IMR-90 (cell line): ENCODE measurements at regions not wholly inside any gene's neighbourhood (a gene's known extent, or its start where the extent isn't known, plus 50 kb on each side); places are given as distances from the start of the nearest gene placed in this dataset.

Source experiments
- ATAC-seq: fragments of 200-7000 bp; cut with Tn5 transposase; 2 replicates; pipeline ENCODE4 v1.9.1; 2020; ENCODE audit warnings: low read depth, mild to moderate bottlenecking, moderate library complexity
- BruUV-seq: library from RNA; stranded (reverse); fragments of 400-500 nt; replicated peaks from 2 replicates; lab custom pipeline; 2021; lab: Mats Ljungman, UMichigan
- CTCF ChIA-PET: fragments of 300-600 bp; formaldehyde crosslinking; extraction: SDS; loops from one replicate; lab custom pipeline; 2021; ENCODE audit warnings: antibody characterized with exemption; lab: Yijun Ruan, JAX
- POLR2A ChIA-PET: fragments of 300-600 bp; sonication (Branson Sonifier 250); formaldehyde crosslinking; loops from one replicate; lab custom pipeline; 2022; ENCODE audit warnings: antibody characterized with exemption; ENCODE audit not compliant: unreplicated experiment; lab: Charles Lee
- DNase-seq: peaks from one replicate; pipeline ENCODE4 v3.0.0; 2013
- H2AFZ ChIP-seq: replicated peaks from 2 replicates; pipeline ENCODE3; 2013; ENCODE audit warnings: low read length, mild to moderate bottlenecking; ENCODE audit not compliant: poor library complexity
- H2AK5ac ChIP-seq: 2 replicates; pipeline ENCODE4 v1.6.1; 2013; ENCODE audit warnings: low read depth, low read length, inconsistent platforms
- H2AK9ac ChIP-seq: replicated peaks from 2 replicates; pipeline ENCODE3; 2013; ENCODE audit warnings: mild to moderate bottlenecking, low read depth, low read length, moderate library complexity; ENCODE audit not compliant: poor library complexity
- H2BK120ac ChIP-seq: 2 replicates; pipeline ENCODE4 v1.6.1; 2013; ENCODE audit warnings: low read depth, low read length, inconsistent platforms
- H2BK15ac ChIP-seq: 3 replicates; pipeline ENCODE4 v1.6.1; 2013; ENCODE audit warnings: low read depth, low read length, inconsistent platforms
- H2BK20ac ChIP-seq: 2 replicates; pipeline ENCODE4 v1.6.1; 2013; ENCODE audit warnings: low read depth, mild to moderate bottlenecking, inconsistent platforms, low read length, moderate library complexity
- H2BK5ac ChIP-seq: 2 replicates; pipeline ENCODE4 v1.6.1; 2013; ENCODE audit warnings: mild to moderate bottlenecking, low read depth, low read length, inconsistent platforms; ENCODE audit not compliant: poor library complexity, severe bottlenecking
- H3K14ac ChIP-seq: replicated peaks from 2 replicates; pipeline ENCODE4 v1.6.1; 2013; ENCODE audit warnings: low read depth, low read length, inconsistent platforms
- H3K18ac ChIP-seq: 2 replicates; pipeline ENCODE4 v1.6.1; 2013; ENCODE audit warnings: low read depth, low read length, control low read depth
- H3K23ac ChIP-seq: 2 replicates; pipeline ENCODE4 v1.6.1; 2013; ENCODE audit warnings: low read depth, low read length, inconsistent platforms
- H3K27ac ChIP-seq: 2 replicates; pipeline ENCODE4 v1.5.1; 2013; ENCODE audit warnings: mild to moderate bottlenecking, control low read depth, low read length; ENCODE audit not compliant: insufficient read depth
- H3K27me3 ChIP-seq: 2 replicates; pipeline ENCODE4 v1.6.1; 2013; ENCODE audit warnings: low read length; ENCODE audit not compliant: control insufficient read depth, insufficient read depth
- H3K36me3 ChIP-seq: 2 replicates; pipeline ENCODE4 v1.6.1; 2013; ENCODE audit warnings: low read length, mixed read lengths; ENCODE audit not compliant: control insufficient read depth, insufficient read depth
- H3K4ac ChIP-seq: 2 replicates; pipeline ENCODE4 v1.6.1; 2013; ENCODE audit warnings: low read depth, low read length, inconsistent platforms
- H3K4me1 ChIP-seq: 2 replicates; pipeline ENCODE4 v1.6.1; 2013; ENCODE audit warnings: low read length, mixed read lengths; ENCODE audit not compliant: control insufficient read depth, insufficient read depth
- H3K4me2 ChIP-seq: 2 replicates; pipeline ENCODE4 v1.6.1; 2013; ENCODE audit warnings: low read depth, mild to moderate bottlenecking, control low read depth, low read length, moderate library complexity
- H3K4me3 ChIP-seq: 2 replicates; pipeline ENCODE4 v1.5.1; 2013; ENCODE audit warnings: low read depth, mild to moderate bottlenecking, control low read depth, low read length, moderate library complexity; ENCODE audit not compliant: insufficient read depth
- H3K56ac ChIP-seq: 2 replicates; pipeline ENCODE4 v1.6.1; 2013; ENCODE audit warnings: low read length, inconsistent platforms; ENCODE audit not compliant: insufficient read depth; ENCODE audit errors: extremely low read depth
- H3K79me1 ChIP-seq, 2 experiments: 2 replicates each; pipeline ENCODE4 v1.6.1; 2013; ENCODE audit warnings: low read length in 2 of 2, inconsistent platforms in 1 of 2, low read depth in 1 of 2
- H3K9ac ChIP-seq: 2 replicates; pipeline ENCODE4 v1.6.1; 2013; ENCODE audit warnings: low read depth, low read length, control low read depth
- H3K9me1 ChIP-seq: 2 replicates; pipeline ENCODE4 v1.6.1; 2013; ENCODE audit warnings: low read length, inconsistent platforms; ENCODE audit not compliant: insufficient read depth
- H3K9me3 ChIP-seq: 2 replicates; pipeline ENCODE4 v1.6.1; 2013; ENCODE audit warnings: low read length; ENCODE audit not compliant: control insufficient read depth, insufficient read depth
- H4K20me1 ChIP-seq: 2 replicates; pipeline ENCODE4 v1.6.1; 2013; ENCODE audit warnings: low read length, inconsistent platforms; ENCODE audit not compliant: insufficient read depth
- H4K5ac ChIP-seq: 2 replicates; pipeline ENCODE4 v1.6.1; 2013; ENCODE audit warnings: mild to moderate bottlenecking, low read depth, low read length, control low read depth
- H4K8ac ChIP-seq, 2 experiments: 2 replicates each; pipeline ENCODE4 v1.6.1; 2013; ENCODE audit warnings: low read depth in 2 of 2, low read length in 2 of 2, control low read depth in 1 of 2, inconsistent platforms in 1 of 2
- H4K91ac ChIP-seq: 2 replicates; pipeline ENCODE4 v1.6.1; 2013; ENCODE audit warnings: low read depth, low read length, inconsistent platforms; ENCODE audit not compliant: insufficient read depth
- BHLHE40 ChIP-seq: fragments of 150-350 bp; IDR thresholded peaks from 2 replicates; pipeline ENCODE4 v1.6.1; 2016; ENCODE audit warnings: mild to moderate bottlenecking, low read depth, low read length
- CEBPB ChIP-seq: IDR thresholded peaks from 2 replicates; pipeline ENCODE4 v1.6.1; 2012; ENCODE audit warnings: low read depth, low read length, improper control_type of control experiment
- CHD1 ChIP-seq: IDR thresholded peaks from 2 replicates; pipeline ENCODE4 v1.6.1; 2012; ENCODE audit warnings: low read depth, low read length, improper control_type of control experiment
- CTCF ChIP-seq: conservative IDR thresholded peaks from 2 replicates; pipeline ENCODE4 v1.5.1; 2012; ENCODE audit warnings: mild to moderate bottlenecking, low read depth, low read length, improper control_type of control experiment
- ELK1 ChIP-seq: fragments of 150-350 bp; IDR thresholded peaks from 2 replicates; pipeline ENCODE4 v1.6.1; 2016; ENCODE audit warnings: low read depth, mild to moderate bottlenecking, low read length, moderate library complexity, borderline replicate concordance
- FOS ChIP-seq: fragments of 150-350 bp; IDR thresholded peaks from 2 replicates; pipeline ENCODE4 v1.6.1; 2016; ENCODE audit warnings: low read depth, low read length
- MAFK ChIP-seq: IDR thresholded peaks from 2 replicates; pipeline ENCODE4 v1.6.1; 2012; ENCODE audit warnings: low read depth, low read length, improper control_type of control experiment
- MAZ ChIP-seq: IDR thresholded peaks from 2 replicates; pipeline ENCODE4 v1.6.1; 2012; ENCODE audit warnings: low read depth, mild to moderate bottlenecking, low read length, improper control_type of control experiment, moderate library complexity, borderline replicate concordance
- MXI1 ChIP-seq: IDR thresholded peaks from 2 replicates; pipeline ENCODE4 v1.6.1; 2012; ENCODE audit warnings: low read depth, mild to moderate bottlenecking, low read length, moderate library complexity, borderline replicate concordance
- NFE2L2 ChIP-seq: fragments of 150-350 bp; IDR thresholded peaks from 2 replicates; pipeline ENCODE4 v1.6.1; 2016; ENCODE audit warnings: low read depth, mild to moderate bottlenecking, low read length
- POLR2A ChIP-seq: IDR thresholded peaks from 2 replicates; pipeline ENCODE4 v1.6.1; 2012; ENCODE audit warnings: mild to moderate bottlenecking, low read depth, low read length
- RAD21 ChIP-seq: IDR thresholded peaks from 2 replicates; pipeline ENCODE4 v1.6.1; 2012; ENCODE audit warnings: low read length, improper control_type of control experiment
- RCOR1 ChIP-seq: IDR thresholded peaks from 2 replicates; pipeline ENCODE4 v1.6.1; 2012; ENCODE audit warnings: mild to moderate bottlenecking, low read length, improper control_type of control experiment; ENCODE audit not compliant: insufficient replicate concordance
- RFX5 ChIP-seq: IDR thresholded peaks from 2 replicates; pipeline ENCODE4 v1.8.0; 2012; ENCODE audit warnings: low read depth, mild to moderate bottlenecking, low read length, moderate library complexity
- SMC3 ChIP-seq: fragments of 150-350 bp; IDR thresholded peaks from 2 replicates; pipeline ENCODE4 v1.6.1; 2016; ENCODE audit warnings: low read depth, mild to moderate bottlenecking, antibody characterized with exemption, low read length, moderate library complexity
- WGBS, 2 experiments: methylation state at CpG; one replicate each; pipeline versions ENCODE4 v1.1.5 to v1.1.7; 2013; ENCODE audit warnings: missing lambda C conversion rate in 2 of 2; ENCODE audit not compliant: insufficient read length in 1 of 2; ENCODE audit errors: extremely low coverage in 2 of 2; 5-methylcytosine and 5-hydroxymethylcytosine counted together
- dilution Hi-C: fragments of 300-500 bp; cut with HindIII; formaldehyde crosslinking; loops from one replicate; pipeline ENCODE4 v1.14.3; 2018; ENCODE audit warnings: low sequenced_read_pairs; ENCODE audit not compliant: unreplicated experiment
- in situ Hi-C: fragments of 300-500 bp; cut with MboI; formaldehyde crosslinking; loops from 3 replicates; pipeline ENCODE4 v1.14.3; 2019; ENCODE audit warnings: low sequenced_read_pairs, inconsistent platforms, mixed read lengths
- intact Hi-C: fragments of 100-400 bp; cut with micrococcal nuclease; formaldehyde crosslinking; loops from 2 replicates; pipeline ENCODE4 v1.10.0; 2022
- TF ChIP-seq, protein P1 (sequence below): fragments of 150-350 bp; IDR thresholded peaks from 2 replicates; pipeline ENCODE4 v1.6.1; 2017; ENCODE audit warnings: mild to moderate bottlenecking, antibody characterized with exemption, low read length, low read depth

DNA sequence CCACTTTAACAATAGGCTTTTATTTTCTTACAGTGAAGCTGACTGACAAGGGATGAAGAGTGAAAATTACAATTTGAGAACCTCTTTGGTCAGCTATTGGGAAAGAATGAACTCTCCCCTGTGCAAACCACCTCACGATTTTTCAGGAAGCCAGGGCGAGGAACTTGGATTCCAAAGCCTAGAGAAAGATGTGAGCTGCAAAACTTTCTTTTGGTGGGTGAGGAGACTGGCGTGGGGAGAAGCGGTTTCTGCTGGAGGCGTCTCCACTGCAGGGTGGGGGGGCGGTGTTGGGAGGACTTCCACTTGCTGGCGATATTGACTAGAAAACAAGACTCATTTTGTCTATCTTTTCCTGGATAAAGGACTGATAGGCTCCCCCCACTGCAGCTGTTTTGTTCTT, 59.3 kb upstream of the VRK1 start:
- dilution Hi-C loops (no loop called here), intact Hi-C loops (no loop called here), in situ Hi-C loops (no loop called here)
- Histone ChIP-seq H2BK120ac (no peak overlapping the region), H3K4me3 (no peak overlapping the region), H4K5ac (no peak overlapping the region), H3K4ac (no peak overlapping the region), H4K91ac (no peak overlapping the region), H3K9me3 (no peaks in the 10 kb centered on the region), H3K4me2 (no peak overlapping the region), H3K27me3 (peaks cover 48% of the 10 kb centered on the region), H4K20me1 (no peaks in the 10 kb centered on the region), H2AFZ (no peak overlapping the region), H2AK5ac (no peak overlapping the region), H3K36me3 (no peaks in the 10 kb centered on the region), H4K8ac (no peak overlapping the region), H3K79me1 (no peaks in the 10 kb centered on the region), H3K27ac (no peak overlapping the region), H2AK9ac (no peak overlapping the region), H3K18ac (no peak overlapping the region), H3K23ac (no peak overlapping the region), H3K56ac (no peak overlapping the region), H2BK20ac (no peak overlapping the region), H2BK15ac (no peak overlapping the region), H3K14ac (no peak overlapping the region), H3K9ac (no peak overlapping the region), H3K4me1 (no peaks in the 10 kb centered on the region), H3K9me1 (no peaks in the 10 kb centered on the region), H2BK5ac (no peak overlapping the region)
- WGBS, 2 experiments = no CpG with 5 or more reads among the region's 7 CpGs
- DNase-seq = no peak
- TF ChIP-seq BHLHE40 (no peak), SMC3 (no peak), CHD1 (no peak), RAD21 (no peak), ELK1 (no peak), NFE2L2 (no peak), FOS (no peak), MAFK (no peak), POLR2A (no peak), MAZ (no peak), MXI1 (no peak), RCOR1 (no peak), CTCF (no peak), CEBPB (no peak), RFX5 (no peak)
- TF ChIP-seq, protein P1, sequence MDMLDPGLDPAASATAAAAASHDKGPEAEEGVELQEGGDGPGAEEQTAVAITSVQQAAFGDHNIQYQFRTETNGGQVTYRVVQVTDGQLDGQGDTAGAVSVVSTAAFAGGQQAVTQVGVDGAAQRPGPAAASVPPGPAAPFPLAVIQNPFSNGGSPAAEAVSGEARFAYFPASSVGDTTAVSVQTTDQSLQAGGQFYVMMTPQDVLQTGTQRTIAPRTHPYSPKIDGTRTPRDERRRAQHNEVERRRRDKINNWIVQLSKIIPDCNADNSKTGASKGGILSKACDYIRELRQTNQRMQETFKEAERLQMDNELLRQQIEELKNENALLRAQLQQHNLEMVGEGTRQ = no peak
- no peak for ATAC-seq
- CTCF ChIA-PET = no interaction called here
- no TSS peak for BruUV-seq
- POLR2A ChIA-PET = no interaction called here
